Neuronal stem cell (in vitro differentiated cells): ENCODE measurements at regions not wholly inside any gene's neighbourhood (a gene's known extent, or its start where the extent isn't known, plus 50 kb on each side); places are given as distances from the start of the nearest gene placed in this dataset.
A peak's percentile ranks its signal among the peaks of the same experiment; 100 is the strongest.

Experiments used
- DNase-seq: peaks from one replicate; pipeline ENCODE4 v3.0.0-alpha.2; 2013; ENCODE audit warnings: low spot score
- H2AFZ ChIP-seq: one replicate; pipeline ENCODE4 v1.6.1; 2013; ENCODE audit warnings: mild to moderate bottlenecking, low read length, inconsistent platforms
- H2AK5ac ChIP-seq: 2 replicates; pipeline ENCODE4 v1.6.1; 2013; ENCODE audit warnings: low read depth, mild to moderate bottlenecking, inconsistent platforms, low read length, moderate library complexity, mixed read lengths
- H2BK120ac ChIP-seq: 2 replicates; pipeline ENCODE4 v1.6.1; 2013; ENCODE audit warnings: low read depth, mild to moderate bottlenecking, inconsistent platforms, low read length, moderate library complexity, mixed read lengths
- H2BK12ac ChIP-seq: one replicate; pipeline ENCODE4 v1.6.1; 2013; ENCODE audit warnings: low read length, inconsistent platforms
- H2BK15ac ChIP-seq: 2 replicates; pipeline ENCODE4 v1.6.1; 2013; ENCODE audit warnings: mild to moderate bottlenecking, low read length, inconsistent platforms, mixed read lengths
- H2BK5ac ChIP-seq: one replicate; pipeline ENCODE4 v1.6.1; 2013; ENCODE audit warnings: inconsistent platforms, mild to moderate bottlenecking, low read length, moderate library complexity
- H3K14ac ChIP-seq: one replicate; pipeline ENCODE4 v1.6.1; 2013; ENCODE audit warnings: low read length, inconsistent platforms
- H3K18ac ChIP-seq: 2 replicates; pipeline ENCODE4 v1.6.1; 2013; ENCODE audit warnings: low read length, inconsistent platforms
- H3K23ac ChIP-seq: 2 replicates; pipeline ENCODE4 v1.6.1; 2013; ENCODE audit warnings: low read depth, mild to moderate bottlenecking, mixed read lengths, low read length, inconsistent platforms; ENCODE audit not compliant: poor library complexity
- H3K27ac ChIP-seq: replicated peaks from 3 replicates; pipeline ENCODE4 v1.5.1; 2013; ENCODE audit warnings: low read length, inconsistent platforms
- H3K27me3 ChIP-seq, 3 experiments: 2 replicates each; pipeline ENCODE4 v1.6.1; 2013; ENCODE audit warnings: low read length in 3 of 3, mild to moderate bottlenecking in 2 of 3, inconsistent platforms in 1 of 3, low read depth in 1 of 3, mixed read lengths in 1 of 3, moderate library complexity in 1 of 3; ENCODE audit not compliant: control insufficient read depth in 3 of 3, insufficient read depth in 3 of 3
- H3K36me3 ChIP-seq, 2 donors: replicated peaks in 1 of 2; 2 replicates each; pipeline ENCODE4 v1.6.1; 2013; ENCODE audit warnings: low read length in 2 of 2; ENCODE audit not compliant: control insufficient read depth in 2 of 2, insufficient read depth in 2 of 2
- H3K4ac ChIP-seq: 2 replicates; pipeline ENCODE4 v1.6.1; 2013; ENCODE audit warnings: inconsistent platforms, mild to moderate bottlenecking, low read length, moderate library complexity
- H3K4me1 ChIP-seq, 2 donors: 1 replicate in 1 of 2; 2 replicates in 1 of 2; pipeline ENCODE4 v1.6.1; 2013; ENCODE audit warnings: low read length in 2 of 2, low read depth in 1 of 2; ENCODE audit not compliant: control insufficient read depth in 2 of 2, insufficient read depth in 1 of 2
- H3K4me2 ChIP-seq: one replicate; pipeline ENCODE4 v1.6.1; 2013; ENCODE audit warnings: mild to moderate bottlenecking, low read length, inconsistent platforms; ENCODE audit not compliant: insufficient read depth, poor library complexity, severe bottlenecking
- H3K4me3 ChIP-seq, 2 donors: 2 replicates each; pipeline ENCODE4 v1.5.1; 2013; ENCODE audit warnings: low read length in 2 of 2, mild to moderate bottlenecking in 2 of 2, inconsistent platforms in 1 of 2, moderate library complexity in 1 of 2
- H3K79me1 ChIP-seq: one replicate; pipeline ENCODE4 v1.6.1; 2013; ENCODE audit warnings: low read depth, mild to moderate bottlenecking, inconsistent platforms, low read length, moderate library complexity
- H3K9ac ChIP-seq: one replicate; pipeline ENCODE4 v1.6.1; 2013; ENCODE audit warnings: mild to moderate bottlenecking, low read depth, low read length, inconsistent platforms; ENCODE audit not compliant: poor library complexity
- H3K9me3 ChIP-seq, 2 donors: replicated peaks in 1 of 2; 2 replicates each; pipeline versions ENCODE3 to v1.6.1; 2013; ENCODE audit warnings: low read length in 2 of 2, mild to moderate bottlenecking in 2 of 2, inconsistent platforms in 1 of 2, low read depth in 1 of 2, mixed read lengths in 1 of 2, moderate library complexity in 1 of 2; ENCODE audit not compliant: control insufficient read depth in 2 of 2, insufficient read depth in 1 of 2
- H4K8ac ChIP-seq: one replicate; pipeline ENCODE4 v1.6.1; 2013; ENCODE audit warnings: low read depth, mild to moderate bottlenecking, inconsistent platforms, low read length, moderate library complexity
- H4K91ac ChIP-seq: one replicate; pipeline ENCODE4 v1.6.1; 2013; ENCODE audit warnings: low read length, low read depth, mild to moderate bottlenecking, inconsistent platforms; ENCODE audit not compliant: poor library complexity
- WGBS, 2 donors: extraction: QIAGEN DNeasy Blood & Tissue Kit; methylation state at CpG; one replicate each; pipeline ENCODE4 v1.1.7; 2013; ENCODE audit warnings: missing lambda C conversion rate in 2 of 2, mixed read lengths in 1 of 2; ENCODE audit not compliant: insufficient read length in 2 of 2, insufficient replicate concordance in 1 of 2; ENCODE audit errors: extremely low coverage in 2 of 2; 5-methylcytosine and 5-hydroxymethylcytosine counted together

- Histone ChIP-seq H3K14ac (no peak overlapping the region), H2AK5ac (peak overlapping the region; percentile 12), H3K4me1 (peaks cover 2 to 3% of the 10 kb centered on the region in 2 donors), H3K4me2 (no peak overlapping the region), H2BK5ac (no peak overlapping the region), H2BK15ac (no peak overlapping the region), H3K18ac (no peak overlapping the region), H3K36me3 (no peaks in the 10 kb centered on the region), H2BK12ac (no peak overlapping the region), H2AFZ (no peak overlapping the region), H3K9me3 (no peaks in the 10 kb centered on the region), H2BK120ac (no peak overlapping the region), H3K27me3 (no peaks in the 10 kb centered on the region), H3K4me3 (no peak overlapping the region), H3K4ac (no peak overlapping the region), H4K8ac (no peak overlapping the region), H3K23ac (no peak overlapping the region), H3K79me1 (no peaks in the 10 kb centered on the region), H3K9ac (no peak overlapping the region), H4K91ac (no peak overlapping the region), H3K27ac (no peak overlapping the region)
- no CpG with 5 or more reads among the region's 9 CpGs for WGBS, 2 donors
- DNase-seq = no peak
Measured at GRCh38 chr9:16121168-16121567, 568.3 kb downstream of the CCDC171 start.

GRCh38 chr9:16121601-16122286 lies 568.9 kb downstream of the CCDC171 start:
- Histone ChIP-seq H3K23ac (no peak overlapping the region), H2AK5ac (peak overlapping the region; percentile 12), H3K27me3 (no peaks in the 10 kb centered on the region), H3K4me2 (no peak overlapping the region), H3K14ac (no peak overlapping the region), H2BK120ac (no peak overlapping the region), H4K91ac (no peak overlapping the region), H2BK5ac (no peak overlapping the region), H3K4me3 (no peak overlapping the region), H2BK12ac (no peak overlapping the region), H3K79me1 (no peaks in the 10 kb centered on the region), H3K9me3 (no peaks in the 10 kb centered on the region), H2AFZ (no peak overlapping the region), H3K4me1 (peaks cover 2 to 3% of the 10 kb centered on the region in 2 donors), H3K18ac (no peak overlapping the region), H3K9ac (no peak overlapping the region), H2BK15ac (no peak overlapping the region), H3K36me3 (no peaks in the 10 kb centered on the region), H4K8ac (no peak overlapping the region), H3K27ac (no peak overlapping the region), H3K4ac (no peak overlapping the region)
- no CpG with 5 or more reads among the region's 7 CpGs for WGBS, 2 donors
- DNase-seq = no peak

GRCh38 chr9:16125629-16126028 lies 572.8 kb downstream of the CCDC171 start:
- Histone ChIP-seq H3K79me1 (no peaks in the 10 kb centered on the region), H2AK5ac (no peak overlapping the region), H3K27ac (no peak overlapping the region), H4K8ac (no peak overlapping the region), H2BK5ac (no peak overlapping the region), H3K14ac (no peak overlapping the region), H3K23ac (no peak overlapping the region), H4K91ac (no peak overlapping the region), H3K4me2 (no peak overlapping the region), H2BK15ac (no peak overlapping the region), H3K4me1 (no peaks in the 10 kb centered on the region), H2BK120ac (no peak overlapping the region), H3K18ac (no peak overlapping the region), H3K4me3 (no peak overlapping the region), H3K9me3 (peaks cover 0 to 8% of the 10 kb centered on the region in 2 donors), H2BK12ac (no peak overlapping the region), H3K9ac (no peak overlapping the region), H2AFZ (no peak overlapping the region), H3K27me3 (no peaks in the 10 kb centered on the region), H3K4ac (no peak overlapping the region), H3K36me3 (no peaks in the 10 kb centered on the region)
- no CpG with 5 or more reads among the region's 2 CpGs for WGBS, 2 donors
- no peak for DNase-seq

- H3K27ac ChIP-seq = no peak overlapping the region
- no peaks in the 10 kb centered on the region for H3K4me1 ChIP-seq
- H3K27me3 ChIP-seq = no peaks in the 10 kb centered on the region
- no peak for DNase-seq
- H3K79me1 ChIP-seq = no peaks in the 10 kb centered on the region
- no peak overlapping the region for H3K4ac ChIP-seq
- H2BK120ac ChIP-seq = no peak overlapping the region
- no peak overlapping the region for H3K18ac ChIP-seq
- no peak overlapping the region for H3K4me3 ChIP-seq
- H3K14ac ChIP-seq = no peak overlapping the region
- H2BK5ac ChIP-seq = no peak overlapping the region
- H4K91ac ChIP-seq = no peak overlapping the region
- no peak overlapping the region for H4K8ac ChIP-seq
- no CpG with 5 or more reads among the region's 2 CpGs for WGBS, 2 donors
- no peak overlapping the region for H2BK15ac ChIP-seq
- H2BK12ac ChIP-seq = no peak overlapping the region
- H2AK5ac ChIP-seq = no peak overlapping the region
- H3K36me3 ChIP-seq = no peaks in the 10 kb centered on the region
- H3K4me2 ChIP-seq = no peak overlapping the region
- no peak overlapping the region for H2AFZ ChIP-seq
- no peak overlapping the region for H3K23ac ChIP-seq
- no peak overlapping the region for H3K9ac ChIP-seq
- peaks cover 0 to 8% of the 10 kb centered on the region in 2 donors for H3K9me3 ChIP-seq
Measured at GRCh38 chr9:16126042-16126441, 573.2 kb downstream of the CCDC171 start.
